ENCODE measurements at regions not wholly inside any gene's neighbourhood (a gene's known extent, or its start where the extent isn't known, plus 50 kb on each side); places are given as distances from the start of the nearest gene placed in this dataset.
"Not testable (repeated sequence)": the region's sequence is repeated elsewhere in the genome, so short reads cannot be mapped to it uniquely, and the experiment has no call there.

DNA sequence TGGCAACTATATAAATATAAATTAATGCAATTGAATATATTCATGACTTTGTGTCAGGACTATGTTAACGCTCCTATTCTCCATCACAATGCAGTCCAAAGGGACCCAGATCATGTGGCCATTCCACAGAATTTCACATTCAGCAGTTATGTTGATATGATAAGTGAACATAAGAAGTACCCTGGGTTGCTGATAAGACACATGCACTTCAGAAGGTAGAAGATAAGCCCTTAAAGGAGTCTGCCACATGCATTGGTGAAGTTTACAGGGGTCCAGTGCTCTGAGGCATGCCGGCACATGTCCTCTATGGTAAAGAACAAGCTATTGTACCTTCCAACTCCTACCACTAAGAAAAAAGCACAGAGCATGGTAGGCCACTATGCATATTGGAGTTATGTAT is 76.4 kb downstream of the PHAX start:
- DNase-seq = no peak

DNA sequence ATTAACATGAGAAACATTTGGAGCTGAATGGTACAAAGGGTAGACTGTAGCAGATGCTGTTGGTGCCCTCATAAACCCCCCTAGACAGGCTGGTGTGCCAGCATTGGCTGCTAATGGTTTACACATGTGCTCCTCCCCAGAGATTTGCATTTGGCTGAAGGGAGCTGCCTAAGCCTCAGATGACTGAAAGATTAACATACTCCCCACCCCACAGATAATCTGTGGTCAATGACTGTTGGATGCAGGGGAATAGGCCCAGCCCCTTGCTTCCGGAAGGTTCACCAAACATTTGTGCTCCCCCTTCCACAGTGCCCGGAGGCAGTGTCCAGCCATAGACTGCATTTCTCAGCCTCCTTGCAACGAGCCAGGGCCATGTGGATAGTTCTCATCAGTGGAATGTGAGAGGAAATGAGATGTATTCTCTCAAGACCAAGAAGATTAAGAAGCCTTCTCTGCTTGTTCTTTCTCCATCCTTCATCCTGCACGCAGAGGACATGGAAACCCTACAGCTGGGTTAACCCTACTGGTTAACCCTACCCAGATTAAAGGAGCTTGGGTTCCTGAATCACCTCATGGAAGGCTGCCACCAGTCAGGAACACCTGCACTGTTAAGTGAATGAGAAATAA is 79.6 kb downstream of the PHAX start:
- no peak for DNase-seq

DNA sequence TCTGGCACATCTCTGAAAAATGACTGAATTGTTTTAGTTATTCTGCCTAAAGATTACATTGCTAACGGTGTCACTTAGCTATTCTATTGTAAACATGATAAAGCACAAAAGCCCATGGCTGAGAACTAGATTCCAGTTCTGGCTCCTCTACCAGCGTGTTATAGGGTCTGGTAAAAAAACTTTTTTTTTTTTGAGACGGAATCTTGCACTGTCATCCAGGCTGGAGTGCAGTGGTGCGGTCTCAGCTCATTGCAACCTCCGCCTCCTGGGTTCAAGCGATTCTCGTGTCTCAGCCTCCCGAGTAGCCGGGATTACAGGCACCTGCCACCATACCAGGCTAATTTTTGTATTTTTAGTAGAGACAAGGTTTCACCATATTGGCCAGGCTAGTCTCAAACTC is 80.6 kb downstream of the PHAX start:
- not testable (repeated sequence) for DNase-seq

DNA sequence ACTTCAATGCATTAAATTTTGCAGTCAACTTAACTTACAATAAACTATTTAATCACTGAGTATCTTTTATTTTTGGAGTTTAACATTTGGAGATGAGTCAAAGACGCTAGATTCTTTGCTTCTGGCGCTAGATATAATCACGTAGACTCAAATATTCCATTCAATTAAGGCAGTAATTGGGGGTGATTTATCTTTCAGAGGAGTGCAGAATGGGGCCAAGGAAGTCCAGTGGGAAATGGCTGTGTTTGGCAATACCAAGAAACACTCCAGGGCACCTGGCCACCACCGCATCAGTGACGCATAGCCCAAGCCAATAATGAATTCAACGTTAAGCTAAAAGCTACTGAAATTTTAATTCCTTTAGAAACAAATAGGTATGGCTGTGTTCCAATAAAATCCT is 81.2 kb downstream of the PHAX start:
- no peak for DNase-seq

DNA sequence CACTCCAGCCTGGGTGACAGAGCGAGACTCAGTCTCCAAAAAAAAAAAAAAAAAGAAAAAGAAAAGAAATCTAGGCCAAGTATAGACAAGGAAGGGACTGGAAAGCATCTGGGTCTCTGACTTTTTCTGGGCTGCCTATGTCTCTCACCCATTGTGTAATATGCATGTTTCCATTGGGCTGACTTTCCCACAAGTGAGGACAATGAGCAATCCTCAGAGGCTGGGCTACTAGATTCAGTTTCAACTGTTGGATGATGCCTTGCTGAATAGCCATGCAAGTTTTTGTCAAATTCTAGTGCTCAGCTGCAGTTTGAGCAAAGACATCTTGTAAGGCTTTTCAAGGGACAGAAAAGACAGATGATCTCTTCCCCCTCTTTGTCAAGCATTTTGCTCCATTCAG is 82.1 kb downstream of the PHAX start:
- DNase-seq = no peak

DNA sequence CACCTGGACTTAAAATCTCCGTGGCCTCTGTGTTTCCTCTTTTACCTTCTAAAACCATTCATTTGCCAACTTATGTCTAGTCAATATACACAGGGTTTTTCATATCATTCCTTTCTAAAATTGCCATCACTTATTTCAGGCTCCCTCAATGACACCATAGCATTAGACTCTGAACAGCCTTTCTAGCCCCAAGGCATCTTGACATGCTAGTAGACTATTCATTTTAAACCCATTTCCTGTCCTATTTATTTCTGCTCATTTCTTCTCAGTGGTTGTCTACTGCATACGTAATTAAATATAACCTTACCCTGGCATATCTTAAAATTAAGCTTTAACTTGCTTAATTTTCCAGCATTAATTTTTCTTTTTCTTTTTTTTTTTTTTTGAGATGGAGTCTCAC is 83.2 kb downstream of the PHAX start:
- DNase-seq = no peak

DNA sequence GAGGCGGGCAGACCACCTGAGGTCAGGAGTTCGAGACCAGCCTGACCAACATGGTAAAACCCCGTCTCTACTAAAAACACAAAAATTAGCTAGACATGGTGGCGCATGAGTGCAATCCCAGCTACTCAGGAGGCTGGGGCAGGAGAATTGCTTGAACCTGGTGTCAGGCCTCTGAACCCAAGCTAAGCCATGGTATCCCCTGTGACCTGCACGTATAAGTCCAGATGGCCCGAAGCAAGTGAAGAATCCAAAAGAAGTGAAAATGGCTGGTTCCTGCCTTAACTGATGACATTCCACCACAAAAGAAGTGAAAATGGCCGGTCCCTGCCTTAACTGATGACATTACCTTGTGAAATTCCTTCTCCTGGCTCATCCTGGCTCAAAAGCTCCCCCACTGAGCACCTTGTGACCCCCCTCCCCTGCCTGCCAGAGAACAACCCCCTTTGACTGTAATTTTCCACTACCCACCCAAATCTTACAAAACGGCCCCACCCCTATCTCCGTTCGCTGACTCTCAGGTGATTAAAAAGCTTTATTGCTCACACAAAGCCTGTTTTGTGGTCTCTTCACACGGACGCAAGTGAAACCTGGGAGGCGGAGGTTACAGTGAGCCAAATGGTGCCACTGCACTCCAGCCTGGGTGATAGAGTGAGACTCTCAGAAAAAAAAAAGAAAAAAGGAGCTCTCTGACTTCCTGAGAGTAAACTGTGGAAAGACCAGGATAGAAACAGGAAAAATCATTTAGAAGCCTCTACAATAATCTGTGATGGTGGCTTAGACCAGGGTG is 84.1 kb downstream of the PHAX start:
- peak; percentile 58 to 76 for DNase-seq

DNA sequence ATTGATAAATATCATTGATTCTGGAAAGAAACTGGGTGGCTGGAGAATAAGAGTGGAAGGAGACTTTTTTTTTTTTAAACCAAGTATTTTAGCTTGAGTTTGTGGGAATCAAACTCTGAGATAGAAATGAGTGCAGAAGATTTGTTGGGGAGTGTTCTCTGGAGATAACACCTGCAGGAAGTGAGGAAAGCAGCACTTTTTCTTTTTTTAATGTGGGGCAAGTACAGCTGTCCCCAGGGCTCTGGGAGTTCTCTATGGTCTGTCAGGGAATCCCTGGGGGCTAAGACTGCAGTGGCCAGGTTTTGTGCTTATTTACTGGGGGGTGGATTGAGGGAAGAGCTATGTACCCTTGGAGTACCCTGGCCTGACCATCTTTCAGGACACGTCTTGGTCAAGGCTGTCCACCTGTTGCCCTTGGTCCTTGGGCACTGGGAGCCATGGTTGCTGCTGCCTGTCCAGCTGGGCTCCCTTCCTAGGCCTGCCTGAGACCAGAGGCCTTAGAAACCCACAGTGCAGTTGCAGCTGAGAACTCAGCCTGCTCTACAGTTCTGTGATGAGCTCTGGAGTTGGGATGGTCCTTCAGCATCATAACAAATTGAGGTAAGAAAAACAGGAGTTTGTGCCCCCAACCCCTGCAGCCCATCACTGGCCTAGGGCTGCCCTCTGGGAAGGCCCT is 85.8 kb downstream of the PHAX start:
- no peak for DNase-seq

DNA sequence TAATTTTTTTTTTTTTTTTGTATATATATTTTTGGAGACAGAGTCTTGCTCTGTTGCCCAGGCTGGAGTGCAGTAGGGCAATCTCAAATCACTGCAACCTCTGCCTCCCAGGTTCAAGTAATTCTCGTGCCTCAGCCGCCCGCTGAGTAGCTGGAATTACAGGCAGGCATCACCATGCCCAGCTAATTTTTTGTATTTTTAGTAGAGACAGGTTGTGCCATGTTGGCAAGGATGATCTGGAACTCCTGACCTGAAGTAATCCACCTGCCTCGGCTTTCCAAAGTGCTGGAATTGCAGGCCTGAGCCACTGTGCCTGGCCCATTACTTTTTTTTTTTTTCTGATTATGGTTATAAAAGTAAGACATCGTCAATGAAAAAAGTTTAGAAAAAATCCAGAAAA is 84.0 kb upstream of the LMNB1 start:
- no peak for DNase-seq

DNA sequence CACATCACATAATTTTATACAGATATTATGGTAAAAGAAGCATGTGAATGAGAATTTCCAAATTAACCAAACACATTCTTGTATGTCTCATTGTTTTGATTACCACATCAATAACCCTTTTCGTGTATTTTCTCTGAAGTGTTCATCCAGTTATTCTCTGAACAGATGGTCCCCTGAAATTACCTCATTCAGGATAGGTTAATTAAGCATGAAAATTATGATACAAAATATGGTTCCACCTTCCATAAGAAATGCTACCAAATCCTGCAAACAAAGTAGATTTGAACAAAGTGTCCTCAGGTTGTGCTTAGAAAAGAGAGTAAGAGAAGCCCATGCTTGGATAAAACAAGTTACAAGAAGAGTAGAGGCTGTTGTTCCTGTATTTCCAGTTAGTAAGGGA is 83.1 kb upstream of the LMNB1 start:
- no peak for DNase-seq

DNA sequence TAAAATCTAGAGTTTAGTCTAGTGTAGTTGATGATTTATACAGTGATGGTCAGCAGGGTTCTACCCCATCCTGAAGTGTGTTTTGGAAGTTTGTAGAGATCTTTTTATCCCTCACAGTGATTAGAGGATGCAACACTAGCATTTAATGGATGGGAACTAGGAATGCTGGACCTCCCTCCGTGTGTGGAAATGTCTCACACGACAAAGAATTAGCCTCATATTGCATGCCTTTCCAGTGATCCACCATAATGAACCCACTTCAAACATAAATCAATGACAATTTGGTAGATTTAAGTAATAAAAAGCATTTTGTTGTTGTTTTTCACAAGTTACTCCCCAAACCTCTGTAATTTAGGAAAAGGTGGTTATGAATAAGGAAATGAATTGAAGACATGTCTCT is 82.5 kb upstream of the LMNB1 start:
- DNase-seq = no peak

DNA sequence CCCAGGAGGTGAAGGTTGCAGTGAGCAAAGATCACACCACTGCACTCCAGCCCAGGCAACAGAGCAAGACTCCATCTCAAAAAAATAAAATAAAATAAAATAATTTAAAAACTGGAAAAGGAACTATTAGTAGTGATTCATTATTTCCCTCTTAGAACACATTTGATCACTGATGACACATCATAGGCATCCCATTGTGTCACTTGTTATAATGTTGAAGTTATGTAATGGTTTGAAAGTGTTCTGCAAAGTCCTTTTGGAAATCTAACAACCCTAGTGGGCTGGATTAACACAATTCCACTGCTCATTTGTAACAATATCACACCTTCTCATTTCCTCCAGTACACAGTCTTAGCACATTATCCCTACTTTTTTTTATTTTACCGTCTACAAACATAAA is 81.8 kb upstream of the LMNB1 start:
- no peak for DNase-seq

DNA sequence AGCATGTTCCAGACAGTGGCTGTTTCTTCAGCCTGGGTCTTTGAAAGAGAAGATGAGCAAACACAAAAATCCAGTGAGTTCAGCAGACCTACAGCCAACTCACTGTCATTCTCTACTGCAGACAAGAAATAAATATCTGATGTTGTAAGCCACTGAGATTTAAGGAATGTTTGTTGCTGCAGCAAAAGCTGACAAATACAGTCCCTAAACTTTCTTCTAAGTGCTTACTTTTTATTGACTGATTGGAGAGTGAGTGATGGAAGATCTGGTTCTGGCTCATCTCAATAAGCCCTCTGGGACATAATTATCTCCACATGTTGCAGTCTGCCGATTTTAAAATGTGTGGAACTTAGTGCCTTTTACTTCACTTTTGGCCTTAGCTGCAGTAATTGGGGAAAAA is 69.9 kb upstream of the LMNB1 start:
- no peak for DNase-seq

DNA sequence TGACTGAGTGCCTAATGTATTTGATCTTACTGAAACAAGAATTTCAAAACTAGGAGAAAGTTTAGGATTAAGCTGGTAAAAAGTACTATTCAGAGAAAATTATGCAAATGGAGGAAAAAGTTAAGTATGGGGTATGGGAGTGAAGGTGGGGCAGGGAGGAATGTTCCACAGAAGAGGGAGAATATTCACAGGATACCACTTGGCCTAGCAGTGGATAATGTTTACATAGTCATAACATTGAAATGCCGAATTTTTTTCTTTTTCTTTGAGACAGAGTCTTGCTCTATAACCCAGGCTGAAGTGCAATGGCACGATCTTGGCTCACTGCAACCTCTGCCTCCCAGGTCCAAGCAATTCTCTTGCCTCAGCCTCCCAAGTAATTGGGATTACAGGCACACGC is 61.2 kb upstream of the LMNB1 start:
- DNase-seq = no peak

DNA sequence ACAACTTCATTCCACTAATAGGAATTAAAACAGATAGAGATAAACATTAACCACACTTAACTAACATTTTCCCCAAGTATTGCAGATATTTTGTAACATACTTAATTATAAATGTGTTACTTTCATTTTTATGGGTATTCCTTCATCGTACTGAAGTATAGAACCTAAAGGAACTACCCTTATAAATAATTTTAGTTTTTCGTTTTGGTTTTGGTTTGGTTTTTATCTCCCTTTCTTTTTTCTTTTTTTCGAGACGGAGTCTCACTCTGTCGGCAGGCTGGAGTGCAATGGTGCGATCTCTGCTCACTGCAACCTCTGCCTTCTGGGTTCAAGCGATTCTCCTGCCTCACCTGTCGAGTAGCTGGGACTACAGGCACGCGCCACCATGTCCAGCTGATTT is 60.1 kb upstream of the LMNB1 start:
- DNase-seq = no peak

DNA sequence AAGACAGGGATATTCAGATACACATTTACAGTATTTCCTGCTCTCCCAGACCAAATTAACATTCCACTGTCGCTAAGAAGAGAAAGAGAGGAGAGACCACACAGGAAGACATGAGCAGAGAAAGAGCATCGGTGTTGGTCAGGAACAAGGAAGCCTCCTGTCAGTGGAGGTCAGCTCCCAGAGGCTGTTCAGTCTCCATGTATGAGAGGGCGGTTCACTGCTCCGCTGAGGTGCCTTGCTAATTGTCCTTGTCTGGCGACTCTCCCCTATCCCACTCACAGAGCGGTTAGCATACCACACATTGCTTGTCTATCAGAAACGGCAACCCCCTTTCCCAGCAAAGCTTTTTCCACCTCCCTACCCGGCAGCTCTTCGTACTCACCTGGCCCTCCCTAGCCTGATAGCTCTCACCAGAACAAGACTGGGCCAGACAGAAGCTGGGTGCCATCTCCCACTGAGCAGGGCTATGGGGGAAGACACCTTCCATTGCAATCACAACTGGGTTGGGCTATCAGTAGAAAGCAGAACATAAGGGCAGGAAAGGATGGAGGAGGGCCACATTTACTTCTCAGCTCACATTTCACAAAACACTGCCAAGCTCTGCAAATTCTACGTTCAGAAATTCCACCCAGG is 58.6 kb upstream of the LMNB1 start:
- no peak for DNase-seq

DNA sequence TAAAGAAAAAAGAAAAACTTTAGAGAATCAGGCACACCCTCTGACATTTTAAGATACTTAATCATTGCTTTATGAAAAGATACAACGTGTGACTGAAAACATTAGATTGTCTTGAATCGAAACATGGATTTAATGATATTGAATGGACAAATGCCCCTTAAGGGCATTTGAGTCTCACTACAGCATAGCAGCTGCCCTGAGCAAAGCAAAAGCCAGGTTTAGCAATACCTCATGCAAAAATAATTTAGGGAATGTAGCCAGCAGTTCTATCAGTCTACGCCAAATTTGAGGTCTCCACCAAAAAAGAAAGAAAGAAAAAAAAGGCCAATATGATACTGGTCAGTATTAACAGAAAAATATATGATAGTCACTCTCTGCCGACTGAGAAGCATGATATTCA is 56.6 kb upstream of the LMNB1 start:
- DNase-seq = no peak

DNA sequence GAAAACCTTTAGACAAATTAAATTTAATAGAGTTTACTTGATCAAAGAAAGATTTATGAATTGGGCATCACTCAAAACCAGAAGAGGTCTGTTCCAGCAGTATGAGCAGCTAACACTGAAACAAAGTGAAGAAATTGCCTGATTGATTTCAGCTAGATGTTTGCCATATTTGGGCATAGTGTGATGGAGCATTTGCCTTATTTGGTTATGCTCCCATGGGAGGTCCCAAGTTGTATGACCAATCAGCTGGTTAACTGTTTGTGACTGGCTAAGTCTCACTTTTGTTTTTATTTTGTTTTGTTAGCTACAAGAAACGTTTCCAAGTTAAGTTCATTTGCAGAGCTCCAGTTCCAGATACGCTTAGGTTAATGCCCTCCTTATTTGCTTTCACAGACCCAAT is 53.3 kb upstream of the LMNB1 start:
- DNase-seq = no peak
